GM12892 (cell line): ENCODE measurements at regions not wholly inside any gene's neighbourhood (a gene's known extent, or its start where the extent isn't known, plus 50 kb on each side); places are given as distances from the start of the nearest gene placed in this dataset.

Experiments
- POLR2A ChIP-seq: IDR thresholded peaks from 2 replicates; pipeline ENCODE4 v1.6.1; 2011; ENCODE audit warnings: low read depth, low read length, control low read depth
- POLR2AphosphoS5 ChIP-seq: IDR thresholded peaks from 2 replicates; pipeline ENCODE4 v1.6.1; 2011; ENCODE audit warnings: low read depth, low read length, control low read depth
- TAF1 ChIP-seq: IDR thresholded peaks from 2 replicates; pipeline ENCODE4 v1.6.1; 2011; ENCODE audit warnings: low read depth, mild to moderate bottlenecking, control low read depth, low read length, borderline replicate concordance

GRCh38 chr1:175861626-175862367, 118.4 kb upstream of the TNR start:
- TF ChIP-seq POLR2A (no peak), TAF1 (no peak), POLR2AphosphoS5 (no peak)
